OCI-LY1 (cell line): ENCODE measurements at regions not wholly inside any gene's neighbourhood (a gene's known extent, or its start where the extent isn't known, plus 50 kb on each side); places are given as distances from the start of the nearest gene placed in this dataset.

Experiments
- H2AFZ ChIP-seq: fragments of 200-600 bp; sonication (generic), shearing (Covaris generic); 2 replicates; pipeline ENCODE4 v1.6.0; 2014; ENCODE audit warnings: antibody characterized with exemption, mild to moderate bottlenecking, low read length
- H3F3A ChIP-seq: fragments of 200-600 bp; sonication (generic), shearing (Covaris generic); 2 replicates; pipeline ENCODE4 v1.6.0; 2014; ENCODE audit warnings: mild to moderate bottlenecking, antibody characterized with exemption, low read length, moderate library complexity; ENCODE audit not compliant: insufficient read depth
- H3K27ac ChIP-seq: fragments of 200-600 bp; sonication (generic); 2 replicates; pipeline ENCODE4 v1.5.1; 2014; ENCODE audit warnings: low read length, mixed run types, mild to moderate bottlenecking, low read depth; ENCODE audit not compliant: poor library complexity, severe bottlenecking
- H3K27me3 ChIP-seq: fragments of 200-600 bp; sonication (generic); 2 replicates; pipeline ENCODE4 v1.6.0; 2014; ENCODE audit warnings: antibody characterized with exemption, mild to moderate bottlenecking, low read length, moderate library complexity; ENCODE audit not compliant: insufficient read depth
- H3K36me3 ChIP-seq: fragments of 200-600 bp; sonication (generic); 2 replicates; pipeline ENCODE4 v1.6.1; 2014; ENCODE audit warnings: mild to moderate bottlenecking, antibody characterized with exemption, low read length, moderate library complexity, mixed read lengths; ENCODE audit not compliant: insufficient read depth
- H3K4me1 ChIP-seq: fragments of 200-600 bp; sonication (generic); 2 replicates; pipeline ENCODE4 v1.5.1; 2014; ENCODE audit warnings: mild to moderate bottlenecking, low read length, moderate library complexity; ENCODE audit not compliant: insufficient read depth, severe bottlenecking
- H3K4me2 ChIP-seq: fragments of 200-600 bp; sonication (generic), shearing (Covaris generic); 2 replicates; pipeline ENCODE4 v1.6.1; 2014; ENCODE audit warnings: low read length
- H3K4me3 ChIP-seq: fragments of 200-600 bp; sonication (generic); 2 replicates; pipeline ENCODE4 v1.5.1; 2014; ENCODE audit warnings: low read length, low read depth, mild to moderate bottlenecking, mixed read lengths; ENCODE audit not compliant: poor library complexity, severe bottlenecking
- H3K79me2 ChIP-seq: fragments of 200-600 bp; shearing (Covaris generic); 2 replicates; pipeline ENCODE4 v1.6.1; 2016; ENCODE audit warnings: mixed run types, low read length, mixed read lengths; ENCODE audit not compliant: insufficient read depth
- H3K9ac ChIP-seq: fragments of 200-600 bp; sonication (generic), shearing (Covaris generic); 2 replicates; pipeline ENCODE4 v1.6.1; 2014; ENCODE audit warnings: mild to moderate bottlenecking, low read length, mixed read lengths
- H3K9me2 ChIP-seq: fragments of 200-600 bp; sonication (generic), shearing (Covaris generic); 2 replicates; pipeline ENCODE4 v1.6.1; 2014; ENCODE audit warnings: low read depth, mild to moderate bottlenecking, low read length, mixed read lengths
- H3K9me3 ChIP-seq: fragments of 200-600 bp; shearing (Covaris generic); 2 replicates; pipeline ENCODE4 v1.6.1; 2014; ENCODE audit warnings: low read length, mixed read lengths
- H4K20me1 ChIP-seq: fragments of 200-600 bp; sonication (generic), shearing (Covaris generic); 2 replicates; pipeline ENCODE4 v1.6.0; 2016; ENCODE audit warnings: mild to moderate bottlenecking, low read length; ENCODE audit not compliant: insufficient read depth
- CTCF ChIP-seq: fragments of 200-600 bp; sonication (generic), shearing (Covaris generic); IDR thresholded peaks from 2 replicates; pipeline ENCODE4 v1.5.1; 2017; ENCODE audit warnings: mild to moderate bottlenecking, antibody characterized with exemption, low read length, moderate library complexity, mixed read lengths
- EZH2 ChIP-seq: fragments of 200-600 bp; sonication (generic), shearing (Covaris generic); IDR thresholded peaks from 2 replicates; pipeline ENCODE4 v1.8.0; 2017; ENCODE audit warnings: borderline replicate concordance, mixed run types, mild to moderate bottlenecking, antibody characterized with exemption, low read length, moderate library complexity, mixed read lengths

- H3K36me3 ChIP-seq: no peaks in the 10 kb centered on the region
- H3K4me3 ChIP-seq: no peak overlapping the region
- no peaks in the 10 kb centered on the region for H3F3A ChIP-seq
- no peaks in the 10 kb centered on the region for H3K9me3 ChIP-seq
- no peak overlapping the region for H3K27ac ChIP-seq
- H4K20me1 ChIP-seq: no peaks in the 10 kb centered on the region
- H3K9ac ChIP-seq: no peak overlapping the region
- H3K4me2 ChIP-seq: no peak overlapping the region
- no peak for TF ChIP-seq EZH2
- no peak for TF ChIP-seq CTCF
- H2AFZ ChIP-seq: no peak overlapping the region
- no peaks in the 10 kb centered on the region for H3K9me2 ChIP-seq
- no peaks in the 10 kb centered on the region for H3K4me1 ChIP-seq
- H3K79me2 ChIP-seq: no peaks in the 10 kb centered on the region
- H3K27me3 ChIP-seq: no peaks in the 10 kb centered on the region
Observed at GRCh38 chr12:19924360-19924759, 444.0 kb upstream of the PDE3A start.

- Histone ChIP-seq H3K79me2 (no peaks in the 10 kb centered on the region), H3F3A (no peaks in the 10 kb centered on the region), H3K9me2 (no peaks in the 10 kb centered on the region), H4K20me1 (no peaks in the 10 kb centered on the region), H2AFZ (no peak overlapping the region), H3K27me3 (no peaks in the 10 kb centered on the region), H3K9me3 (no peaks in the 10 kb centered on the region), H3K4me3 (no peak overlapping the region), H3K9ac (no peak overlapping the region), H3K27ac (no peak overlapping the region), H3K4me2 (no peak overlapping the region), H3K36me3 (no peaks in the 10 kb centered on the region), H3K4me1 (no peaks in the 10 kb centered on the region)
- TF ChIP-seq CTCF: no peak
- no peak for TF ChIP-seq EZH2
Observed at GRCh38 chr12:19925841-19926240, 442.5 kb upstream of the PDE3A start.

GRCh38 chr12:19926266-19926665 is 442.1 kb upstream of the PDE3A start:
- no peaks in the 10 kb centered on the region for H4K20me1 ChIP-seq
- no peaks in the 10 kb centered on the region for H3K4me1 ChIP-seq
- no peaks in the 10 kb centered on the region for H3K36me3 ChIP-seq
- H2AFZ ChIP-seq: no peak overlapping the region
- H3K9me3 ChIP-seq: no peaks in the 10 kb centered on the region
- H3K4me2 ChIP-seq: no peak overlapping the region
- no peak overlapping the region for H3K27ac ChIP-seq
- no peak for TF ChIP-seq EZH2
- TF ChIP-seq CTCF: no peak
- H3K9ac ChIP-seq: no peak overlapping the region
- no peaks in the 10 kb centered on the region for H3K9me2 ChIP-seq
- no peak overlapping the region for H3K4me3 ChIP-seq
- no peaks in the 10 kb centered on the region for H3K79me2 ChIP-seq
- H3F3A ChIP-seq: no peaks in the 10 kb centered on the region
- no peaks in the 10 kb centered on the region for H3K27me3 ChIP-seq
